ENCODE measurements at regions not wholly inside any gene's neighbourhood (a gene's known extent, or its start where the extent isn't known, plus 50 kb on each side); places are given as distances from the start of the nearest gene placed in this dataset.

GRCh38 chr9:74304598-74304997 lies 192.5 kb upstream of the RORB start:
- CTCF ChIA-PET, result no interaction called here
- no peak overlapping the region for H3K4me3 Mint-ChIP-seq
- no peaks in the 10 kb centered on the region for H3K9me3 Mint-ChIP-seq
- Histone ChIP-seq H3K4me3 (ENCODE audit: low read length) (no peak overlapping the region), H3K27me3 (ENCODE audit: control insufficient read depth in 1 of 2, insufficient read depth in 2 of 2, low read length in 2 of 2) (no peaks in the 10 kb centered on the region), H3K36me3 (ENCODE audit: insufficient read depth, low read length) (no peaks in the 10 kb centered on the region), H3K27ac (ENCODE audit: low read depth in 1 of 2, low read length in 2 of 2) (no peak overlapping the region), H3K9me3 (ENCODE audit: control insufficient read depth in 1 of 2, insufficient read depth in 1 of 2, low read length in 2 of 2) (no peaks in the 10 kb centered on the region), H3K4me1 (ENCODE audit: insufficient read depth, low read length) (no peaks in the 10 kb centered on the region)
- POLR2A ChIA-PET, result no interaction called here
- no peaks in the 10 kb centered on the region for H3K27me3 Mint-ChIP-seq
- DNase-seq (no peak), ATAC-seq (ENCODE audit: poor library complexity) (no peak)
- intact Hi-C loops (cut with DNase I, micrococcal nuclease), result no loop called here
- no peak for TF ChIP-seq CTCF (IDR thresholded peaks at IDR 0.05)
- no peak overlapping the region for H3K27ac Mint-ChIP-seq
- H3K36me3 Mint-ChIP-seq (ENCODE audit: low read depth), result no peaks in the 10 kb centered on the region
- H3K4me1 Mint-ChIP-seq (ENCODE audit: low read depth), result no peaks in the 10 kb centered on the region

GRCh38 chr9:74309654-74310053 lies 187.5 kb upstream of the RORB start:
- no peak for ATAC-seq (ENCODE audit: poor library complexity)
- POLR2A ChIA-PET, result no interaction called here
- Mint-ChIP-seq H3K36me3 (ENCODE audit: low read depth) (no peaks in the 10 kb centered on the region), H3K9me3 (peaks cover 7% of the 10 kb centered on the region), H3K4me3 (no peak overlapping the region), H3K27me3 (no peaks in the 10 kb centered on the region), H3K4me1 (ENCODE audit: low read depth) (no peaks in the 10 kb centered on the region), H3K27ac (no peak overlapping the region)
- intact Hi-C loops (cut with DNase I, micrococcal nuclease), result loop anchor here in 1 of 2 experiments (10.0 kb wide), 1 partner anchor 85 kb away; no protein-coding TSS in a partner anchor
- no peaks in the 10 kb centered on the region for H3K9me3 ChIP-seq (ENCODE audit: control insufficient read depth in 1 of 2, insufficient read depth in 1 of 2, low read length in 2 of 2)
- TF ChIP-seq CTCF (IDR thresholded peaks at IDR 0.05), result no peak
- CTCF ChIA-PET, result no interaction called here
- no peak overlapping the region for H3K27ac ChIP-seq (ENCODE audit: low read depth in 1 of 2, low read length in 2 of 2)
- no peaks in the 10 kb centered on the region for H3K27me3 ChIP-seq (ENCODE audit: control insufficient read depth in 1 of 2, insufficient read depth in 2 of 2, low read length in 2 of 2)
- H3K4me1 ChIP-seq (ENCODE audit: insufficient read depth, low read length), result no peaks in the 10 kb centered on the region
- no peak overlapping the region for H3K4me3 ChIP-seq (ENCODE audit: low read length)
- no peaks in the 10 kb centered on the region for H3K36me3 ChIP-seq (ENCODE audit: insufficient read depth, low read length)
- no peak for DNase-seq

GRCh38 chr9:74317235-74317634 lies 179.9 kb upstream of the RORB start:
- DNase-seq (no peak), ATAC-seq (ENCODE audit: poor library complexity) (no peak)
- CTCF ChIA-PET, result no interaction called here
- POLR2A ChIA-PET, result no interaction called here
- no peak overlapping the region for H3K4me3 ChIP-seq (ENCODE audit: low read length)
- H3K36me3 ChIP-seq (ENCODE audit: insufficient read depth, low read length), result no peaks in the 10 kb centered on the region
- intact Hi-C loops (cut with DNase I, micrococcal nuclease), result loop anchor here in 1 of 2 experiments (10.0 kb wide), 1 partner anchor 78 kb away; no protein-coding TSS in a partner anchor
- H3K27ac Mint-ChIP-seq, result no peak overlapping the region
- H3K27ac ChIP-seq (ENCODE audit: low read depth in 1 of 2, low read length in 2 of 2), result no peak overlapping the region
- H3K4me3 Mint-ChIP-seq, result no peak overlapping the region
- no peak for TF ChIP-seq CTCF (IDR thresholded peaks at IDR 0.05)
- H3K4me1 Mint-ChIP-seq (ENCODE audit: low read depth), result no peaks in the 10 kb centered on the region
- peaks cover 5% of the 10 kb centered on the region for H3K9me3 Mint-ChIP-seq
- H3K36me3 Mint-ChIP-seq (ENCODE audit: low read depth), result no peaks in the 10 kb centered on the region
- no peaks in the 10 kb centered on the region for H3K27me3 Mint-ChIP-seq
- peaks cover 0 to 5% of the 10 kb centered on the region in 2 experiments for H3K9me3 ChIP-seq (ENCODE audit: control insufficient read depth in 1 of 2, insufficient read depth in 1 of 2, low read length in 2 of 2)
- no peaks in the 10 kb centered on the region for H3K4me1 ChIP-seq (ENCODE audit: insufficient read depth, low read length)
- no peaks in the 10 kb centered on the region for H3K27me3 ChIP-seq (ENCODE audit: control insufficient read depth in 1 of 2, insufficient read depth in 2 of 2, low read length in 2 of 2)

All from CD4-positive, alpha-beta T cell (primary cell).